Glutamatergic neuron (in vitro differentiated cells): ENCODE measurements at regions not wholly inside any gene's neighbourhood (a gene's known extent, or its start where the extent isn't known, plus 50 kb on each side); places are given as distances from the start of the nearest gene placed in this dataset.

Source experiments
- DNase-seq: peaks from one replicate; pipeline ENCODE4 v3.0.0; 2022
- H3K27ac Mint-ChIP-seq: one replicate; pipeline ENCODE4 v1.8.0; 2020; ENCODE audit warnings: mild to moderate bottlenecking, mixed read lengths, inconsistent platforms; ENCODE audit not compliant: unreplicated experiment
- H3K27me3 Mint-ChIP-seq: one replicate; pipeline ENCODE4 v1.8.0; 2020; ENCODE audit warnings: mild to moderate bottlenecking, moderate library complexity, mixed read lengths, inconsistent platforms; ENCODE audit not compliant: unreplicated experiment
- H3K36me3 Mint-ChIP-seq: one replicate; pipeline ENCODE4 v1.8.0; 2020; ENCODE audit warnings: mild to moderate bottlenecking, mixed read lengths, inconsistent platforms; ENCODE audit not compliant: unreplicated experiment
- H3K4me1 Mint-ChIP-seq: one replicate; pipeline ENCODE4 v1.8.0; 2020; ENCODE audit warnings: mild to moderate bottlenecking, low read depth, mixed read lengths, inconsistent platforms; ENCODE audit not compliant: unreplicated experiment
- H3K4me3 Mint-ChIP-seq: one replicate; pipeline ENCODE4 v1.8.0; 2020; ENCODE audit warnings: mild to moderate bottlenecking, mixed read lengths, inconsistent platforms; ENCODE audit not compliant: unreplicated experiment
- H3K9me3 Mint-ChIP-seq: one replicate; pipeline ENCODE4 v1.8.0; 2020; ENCODE audit warnings: mild to moderate bottlenecking, moderate library complexity, mixed read lengths, inconsistent platforms; ENCODE audit not compliant: unreplicated experiment
- TF ChIP-seq, protein P1 (sequence below): fragments of 200-600 bp; sonication (generic); IDR thresholded peaks from one replicate; pipeline ENCODE4 v1.5.0; 2021; ENCODE audit not compliant: partially characterized antibody, unreplicated experiment

- TF ChIP-seq, protein P1, sequence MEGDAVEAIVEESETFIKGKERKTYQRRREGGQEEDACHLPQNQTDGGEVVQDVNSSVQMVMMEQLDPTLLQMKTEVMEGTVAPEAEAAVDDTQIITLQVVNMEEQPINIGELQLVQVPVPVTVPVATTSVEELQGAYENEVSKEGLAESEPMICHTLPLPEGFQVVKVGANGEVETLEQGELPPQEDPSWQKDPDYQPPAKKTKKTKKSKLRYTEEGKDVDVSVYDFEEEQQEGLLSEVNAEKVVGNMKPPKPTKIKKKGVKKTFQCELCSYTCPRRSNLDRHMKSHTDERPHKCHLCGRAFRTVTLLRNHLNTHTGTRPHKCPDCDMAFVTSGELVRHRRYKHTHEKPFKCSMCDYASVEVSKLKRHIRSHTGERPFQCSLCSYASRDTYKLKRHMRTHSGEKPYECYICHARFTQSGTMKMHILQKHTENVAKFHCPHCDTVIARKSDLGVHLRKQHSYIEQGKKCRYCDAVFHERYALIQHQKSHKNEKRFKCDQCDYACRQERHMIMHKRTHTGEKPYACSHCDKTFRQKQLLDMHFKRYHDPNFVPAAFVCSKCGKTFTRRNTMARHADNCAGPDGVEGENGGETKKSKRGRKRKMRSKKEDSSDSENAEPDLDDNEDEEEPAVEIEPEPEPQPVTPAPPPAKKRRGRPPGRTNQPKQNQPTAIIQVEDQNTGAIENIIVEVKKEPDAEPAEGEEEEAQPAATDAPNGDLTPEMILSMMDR: no peak
- peaks cover 7% of the 10 kb centered on the region for H3K9me3 Mint-ChIP-seq
- DNase-seq: no peak
- H3K27me3 Mint-ChIP-seq: peaks cover 3% of the 10 kb centered on the region
- peaks cover 6% of the 10 kb centered on the region for H3K36me3 Mint-ChIP-seq
- no peak overlapping the region for H3K27ac Mint-ChIP-seq
- H3K4me1 Mint-ChIP-seq: peaks cover 7% of the 10 kb centered on the region
- H3K4me3 Mint-ChIP-seq: no peak overlapping the region
Measured at GRCh38 chr16:87000001-87000400, 317.2 kb downstream of the C16orf95 start.

GRCh38 chr16:87002717-87003413, 314.3 kb downstream of the C16orf95 start:
- Mint-ChIP-seq H3K27ac (no peak overlapping the region), H3K9me3 (peaks cover 8% of the 10 kb centered on the region), H3K4me1 (peaks cover 2% of the 10 kb centered on the region), H3K4me3 (no peak overlapping the region), H3K36me3 (peaks cover 7% of the 10 kb centered on the region), H3K27me3 (peaks cover 5% of the 10 kb centered on the region)
- TF ChIP-seq, protein P1: no peak
- no peak for DNase-seq

GRCh38 chr16:87003414-87003755, 313.8 kb downstream of the C16orf95 start:
- TF ChIP-seq, protein P1: no peak
- peaks cover 7% of the 10 kb centered on the region for H3K9me3 Mint-ChIP-seq
- H3K27me3 Mint-ChIP-seq: peaks cover 5% of the 10 kb centered on the region
- H3K4me1 Mint-ChIP-seq: peaks cover 2% of the 10 kb centered on the region
- H3K4me3 Mint-ChIP-seq: no peak overlapping the region
- H3K27ac Mint-ChIP-seq: no peak overlapping the region
- DNase-seq: no peak
- H3K36me3 Mint-ChIP-seq: peaks cover 7% of the 10 kb centered on the region

- Mint-ChIP-seq H3K27me3 (peaks cover 5% of the 10 kb centered on the region), H3K4me3 (no peak overlapping the region), H3K9me3 (peaks cover 3% of the 10 kb centered on the region), H3K27ac (no peak overlapping the region), H3K36me3 (peaks cover 7% of the 10 kb centered on the region), H3K4me1 (no peaks in the 10 kb centered on the region)
- DNase-seq: no peak
- TF ChIP-seq, protein P1: no peak
Measured at GRCh38 chr16:87006021-87006420, 311.2 kb downstream of the C16orf95 start.

DNA sequence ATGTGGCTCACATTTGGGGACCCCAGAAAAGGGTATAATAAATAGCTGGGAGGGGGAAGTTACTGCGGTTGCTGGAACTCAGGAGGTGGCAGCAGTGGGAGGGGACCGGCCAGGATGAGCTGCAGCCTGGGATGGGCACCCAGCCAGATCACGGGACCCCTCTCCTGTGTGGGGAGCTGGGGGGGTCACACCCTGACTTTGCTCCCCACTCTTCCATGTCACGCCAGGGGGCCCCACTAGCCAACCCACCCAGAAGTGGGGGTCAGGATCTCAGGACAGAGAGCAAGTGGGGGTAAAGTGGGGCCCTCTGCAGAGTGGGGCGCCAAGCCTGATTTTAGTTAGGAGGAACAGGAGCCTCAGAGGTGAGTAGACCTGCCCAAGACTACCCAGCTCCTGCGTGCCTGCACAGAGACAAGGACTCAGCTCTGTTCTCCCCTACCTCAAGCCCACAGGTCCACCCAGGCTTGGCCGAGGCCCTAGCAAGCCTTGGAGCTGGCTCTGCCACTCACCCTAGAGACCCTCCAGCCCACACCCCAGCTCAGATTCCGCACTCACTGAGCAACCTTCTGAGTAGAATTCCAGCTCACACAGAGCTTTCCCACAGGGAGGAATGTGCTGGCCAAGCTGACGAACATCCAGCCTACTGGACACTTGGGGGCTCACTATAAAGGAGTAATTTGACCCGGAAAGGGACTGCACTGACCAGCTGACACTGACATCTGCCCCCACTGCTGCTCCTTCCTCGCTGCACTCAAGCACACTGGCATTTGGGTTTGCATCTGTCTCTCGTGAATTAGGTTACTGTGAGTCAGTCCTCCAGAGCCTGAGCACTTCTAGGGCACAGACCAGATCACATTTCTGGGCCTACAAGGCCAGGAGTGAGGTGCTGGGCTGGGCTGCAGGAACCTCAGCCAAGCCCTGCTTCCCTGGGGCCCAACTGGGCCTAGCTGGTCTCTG, 310.1 kb downstream of the C16orf95 start:
- H3K36me3 Mint-ChIP-seq: peaks cover 7% of the 10 kb centered on the region
- peak overlapping the region; percentile 33 for H3K27ac Mint-ChIP-seq
- H3K4me1 Mint-ChIP-seq: no peaks in the 10 kb centered on the region
- H3K27me3 Mint-ChIP-seq: peaks cover 5% of the 10 kb centered on the region
- DNase-seq: peak; percentile 35
- H3K9me3 Mint-ChIP-seq: peaks cover 3% of the 10 kb centered on the region
- TF ChIP-seq, protein P1: no peak
- H3K4me3 Mint-ChIP-seq: no peak overlapping the region
